Liver (tissue), 8 donors: ENCODE measurements at regions not wholly inside any gene's neighbourhood (a gene's known extent, or its start where the extent isn't known, plus 50 kb on each side); places are given as distances from the start of the nearest gene placed in this dataset.

ENCODE experiments used
- DNase-seq: peaks from one replicate; pipeline ENCODE4 v3.0.0-alpha.2; 2017; ENCODE audit warnings: low spot score
- H3K27ac ChIP-seq, 2 donors: one replicate each; pipeline ENCODE4 v1.7.0; 2013; ENCODE audit warnings: inconsistent platforms in 2 of 2, low read length in 2 of 2, control low read depth in 1 of 2, low read depth in 1 of 2, mild to moderate bottlenecking in 1 of 2
- H3K27me3 ChIP-seq, 4 donors: one replicate each; pipeline versions ENCODE4 v1.6.1 to v1.7.0; 2013; ENCODE audit warnings: low read length in 3 of 4, inconsistent platforms in 1 of 4, mild to moderate bottlenecking in 1 of 4, moderate library complexity in 1 of 4; ENCODE audit not compliant: control insufficient read depth in 4 of 4, insufficient read depth in 4 of 4
- H3K36me3 ChIP-seq, 4 donors: one replicate each; pipeline versions ENCODE4 v1.6.1 to v1.7.0; 2013; ENCODE audit warnings: low read length in 3 of 4, mild to moderate bottlenecking in 3 of 4, low read depth in 1 of 4, moderate library complexity in 1 of 4; ENCODE audit not compliant: control insufficient read depth in 4 of 4, insufficient read depth in 3 of 4
- H3K4me1 ChIP-seq, 4 donors: one replicate each; pipeline versions ENCODE4 v1.6.1 to v1.7.0; 2013; ENCODE audit warnings: low read length in 3 of 4, mild to moderate bottlenecking in 3 of 4, moderate library complexity in 1 of 4; ENCODE audit not compliant: control insufficient read depth in 4 of 4, insufficient read depth in 4 of 4
- H3K4me3 ChIP-seq, 3 donors: one replicate each; pipeline versions ENCODE4 v1.6.1 to v1.7.0; 2013; ENCODE audit warnings: low read length in 3 of 3, control low read depth in 1 of 3, low read depth in 1 of 3, mild to moderate bottlenecking in 1 of 3
- H3K9ac ChIP-seq, 2 donors: one replicate each; pipeline ENCODE4 v1.7.0; 2013; ENCODE audit warnings: low read length in 2 of 2, mild to moderate bottlenecking in 2 of 2, moderate library complexity in 2 of 2, control low read depth in 1 of 2, low read depth in 1 of 2
- H3K9me3 ChIP-seq, 4 donors: one replicate each; pipeline versions ENCODE4 v1.6.1 to v1.7.0; 2013; ENCODE audit warnings: low read length in 3 of 4; ENCODE audit not compliant: control insufficient read depth in 4 of 4
- ATF3 ChIP-seq: IDR thresholded peaks from 2 replicates; pipeline ENCODE4 v1.6.1; 2016; ENCODE audit warnings: antibody characterized with exemption
- CTCF ChIP-seq: fragments of 150-350 bp; IDR thresholded peaks from 2 replicates; pipeline ENCODE4 v1.5.1; 2017; ENCODE audit warnings: improper control_type of control experiment, low read depth, low read length; ENCODE audit not compliant: missing input control
- EGR1 ChIP-seq, 2 donors: IDR thresholded peaks; 2 replicates each; pipeline ENCODE4 v1.6.1; 2016 to 2018; ENCODE audit warnings: antibody characterized with exemption in 2 of 2, low read depth in 2 of 2
- FOXA1 ChIP-seq: IDR thresholded peaks from 2 replicates; pipeline ENCODE4 v1.6.1; 2016; ENCODE audit warnings: antibody characterized with exemption
- FOXA2 ChIP-seq: IDR thresholded peaks from 2 replicates; pipeline ENCODE4 v1.6.1; 2016; ENCODE audit warnings: antibody characterized with exemption
- GABPA ChIP-seq, 2 donors: IDR thresholded peaks in 1 of 2; conservative IDR thresholded peaks in 1 of 2; 2 replicates each; pipeline ENCODE4 v1.6.1; 2016; ENCODE audit warnings: antibody characterized with exemption in 2 of 2, mild to moderate bottlenecking in 1 of 2, moderate library complexity in 1 of 2
- HNF4A ChIP-seq, 2 donors: conservative IDR thresholded peaks; 2 replicates each; pipeline ENCODE4 v1.6.1; 2016; ENCODE audit warnings: antibody characterized with exemption in 2 of 2, mild to moderate bottlenecking in 2 of 2
- HNF4G ChIP-seq: IDR thresholded peaks from 2 replicates; pipeline ENCODE4 v1.6.1; 2016; ENCODE audit warnings: antibody characterized with exemption
- JUND ChIP-seq, 2 donors: IDR thresholded peaks; 2 replicates each; pipeline ENCODE4 v1.6.1; 2016; ENCODE audit warnings: antibody characterized with exemption in 2 of 2
- MAX ChIP-seq: IDR thresholded peaks from 2 replicates; pipeline ENCODE4 v1.6.1; 2016; ENCODE audit warnings: antibody characterized with exemption
- NR2F2 ChIP-seq: IDR thresholded peaks from 2 replicates; pipeline ENCODE4 v1.6.1; 2016; ENCODE audit warnings: antibody characterized with exemption
- RAD21 ChIP-seq, 2 donors: IDR thresholded peaks; 2 replicates each; pipeline ENCODE4 v1.6.1; 2016; ENCODE audit warnings: antibody characterized with exemption in 2 of 2, mild to moderate bottlenecking in 2 of 2
- REST ChIP-seq: IDR thresholded peaks from 2 replicates; pipeline ENCODE4 v1.6.1; 2016; ENCODE audit warnings: antibody characterized with exemption, mild to moderate bottlenecking
- RXRA ChIP-seq, 2 donors: IDR thresholded peaks; 2 replicates each; pipeline ENCODE4 v1.6.1; 2017 to 2018; ENCODE audit warnings: antibody characterized with exemption in 2 of 2, mild to moderate bottlenecking in 1 of 2
- SP1 ChIP-seq: IDR thresholded peaks from 2 replicates; pipeline ENCODE4 v1.6.1; 2018; ENCODE audit warnings: antibody characterized with exemption, mild to moderate bottlenecking
- TAF1 ChIP-seq: conservative IDR thresholded peaks from 2 replicates; pipeline ENCODE4 v1.6.1; 2016; ENCODE audit warnings: antibody characterized with exemption, mild to moderate bottlenecking
- YY1 ChIP-seq: IDR thresholded peaks from 2 replicates; pipeline ENCODE4 v1.6.1; 2016; ENCODE audit warnings: antibody characterized with exemption, mild to moderate bottlenecking
- ZBTB33 ChIP-seq: IDR thresholded peaks from 2 replicates; pipeline ENCODE4 v1.6.1; 2016; ENCODE audit warnings: antibody characterized with exemption
- WGBS: extraction: QIAGEN DNeasy Blood & Tissue Kit; methylation state at CpG from one replicate; pipeline ENCODE4 v1.1.7; 2013; 5-methylcytosine and 5-hydroxymethylcytosine counted together
- donor health status: healthy.
- donor health status: healthy.
- donor health status: healthy.
- donor health status: healthy.
- donor health status: healthy.

- Histone ChIP-seq H3K36me3 (no peaks in the 10 kb centered on the region), H3K4me3 (no peak overlapping the region), H3K27ac (no peak overlapping the region), H3K4me1 (peaks cover 2 to 15% (median 9%) of the 10 kb centered on the region in 4 donors), H3K9me3 (no peaks in the 10 kb centered on the region), H3K27me3 (no peaks in the 10 kb centered on the region), H3K9ac (no peak overlapping the region)
- TF ChIP-seq GABPA (IDR thresholded peaks at IDR 0.05 in 1 of 2, conservative IDR thresholded peaks at IDR 0.05 in 1 of 2): no peak
- no peak for TF ChIP-seq REST
- TF ChIP-seq EGR1 (IDR thresholded peaks at IDR 0.05; ENCODE audit: low read depth in 2 of 2): no peak
- no peak for TF ChIP-seq NR2F2
- TF ChIP-seq HNF4A (conservative IDR thresholded peaks at IDR 0.05): no peak
- TF ChIP-seq TAF1: no peak
- no peak for TF ChIP-seq RAD21 (IDR thresholded peaks at IDR 0.05)
- no peak for TF ChIP-seq HNF4G
- TF ChIP-seq ATF3: no peak
- TF ChIP-seq MAX: no peak
- no peak for TF ChIP-seq FOXA2
- TF ChIP-seq FOXA1: no peak
- no peak for TF ChIP-seq ZBTB33
- TF ChIP-seq JUND (IDR thresholded peaks at IDR 0.05): no peak
- TF ChIP-seq RXRA (IDR thresholded peaks at IDR 0.05): no peak
- no peak for TF ChIP-seq SP1
- WGBS: 79% methylated on average over 1 of the region's 1 CpG
- DNase-seq: no peak
These were observed 80.9 kb downstream of the AQP4 start for GRCh38 chr18:26784599-26784998.

- peaks cover 2 to 17% (median 9%) of the 10 kb centered on the region in 4 donors for H3K4me1 ChIP-seq
- no peaks in the 10 kb centered on the region for H3K36me3 ChIP-seq
- H3K27me3 ChIP-seq: no peaks in the 10 kb centered on the region
- no peak for DNase-seq
- no peak overlapping the region for H3K27ac ChIP-seq
- 86% methylated on average over 6 of the region's 6 CpGs for WGBS
- H3K9ac ChIP-seq: no peak overlapping the region
- no peak overlapping the region for H3K4me3 ChIP-seq
- no peaks in the 10 kb centered on the region for H3K9me3 ChIP-seq
- no peak for TF ChIP-seq FOXA2
- no peak for TF ChIP-seq EGR1 (IDR thresholded peaks at IDR 0.05; ENCODE audit: low read depth in 2 of 2)
- no peak for TF ChIP-seq GABPA (IDR thresholded peaks at IDR 0.05 in 1 of 2, conservative IDR thresholded peaks at IDR 0.05 in 1 of 2)
- no peak for TF ChIP-seq ZBTB33
- TF ChIP-seq HNF4A (conservative IDR thresholded peaks at IDR 0.05): no peak
- TF ChIP-seq NR2F2: no peak
- no peak for TF ChIP-seq CTCF
- TF ChIP-seq JUND (IDR thresholded peaks at IDR 0.05): no peak
- TF ChIP-seq REST: no peak
- TF ChIP-seq RXRA (IDR thresholded peaks at IDR 0.05): no peak
- TF ChIP-seq YY1: no peak
- TF ChIP-seq FOXA1: no peak
- TF ChIP-seq MAX: no peak
These were observed 82.3 kb downstream of the AQP4 start for GRCh38 chr18:26783170-26783569.
